ENCODE measurements at regions not wholly inside any gene's neighbourhood (a gene's known extent, or its start where the extent isn't known, plus 50 kb on each side); places are given as distances from the start of the nearest gene placed in this dataset.

DNA sequence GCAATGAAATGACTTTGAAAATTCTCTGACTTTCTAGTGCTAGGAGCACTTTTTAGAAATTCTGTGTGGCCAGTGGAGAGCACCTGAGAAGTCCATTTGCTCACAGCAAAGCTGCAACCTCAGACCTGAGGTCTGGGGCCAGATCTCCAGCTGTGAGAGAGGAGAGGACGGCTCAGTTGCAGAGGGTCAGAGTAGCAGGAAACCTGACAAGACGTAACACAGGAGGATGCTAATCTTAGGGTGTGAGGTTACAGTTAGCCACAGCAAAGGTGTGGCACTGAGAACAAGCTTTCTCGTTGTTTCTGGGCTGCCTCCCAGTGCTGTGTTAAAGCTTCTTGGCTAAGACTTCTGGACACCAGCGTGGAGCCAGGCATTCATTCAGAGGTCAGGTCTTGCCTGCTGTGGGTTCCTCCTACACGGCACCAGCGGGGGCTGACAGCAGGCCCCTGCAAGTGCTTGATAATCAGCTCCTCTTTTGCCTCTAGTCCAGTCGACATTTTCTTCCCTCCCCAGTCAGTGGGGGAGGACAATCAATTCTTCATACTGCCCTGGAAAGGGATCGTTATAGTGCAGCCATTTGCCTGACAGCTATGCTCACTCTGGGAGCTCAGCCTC, 435.4 kb upstream of the DPP6 start:
- TF ChIP-seq RAD21 (IDR thresholded peaks at IDR 0.05; ENCODE audit: low read length) (no peak), CHD1 (IDR thresholded peaks at IDR 0.05; ENCODE audit: low read depth, low read length) (no peak), POLR2A (IDR thresholded peaks at IDR 0.05; ENCODE audit: low read depth, low read length) (no peak), MXI1 (IDR thresholded peaks at IDR 0.05; ENCODE audit: borderline replicate concordance, low read depth, low read length) (no peak), FOS (IDR thresholded peaks at IDR 0.05; ENCODE audit: low read depth, low read length) (no peak), SMC3 (IDR thresholded peaks at IDR 0.05; ENCODE audit: low read depth, low read length) (no peak), RFX5 (IDR thresholded peaks at IDR 0.05; ENCODE audit: low read depth, low read length) (no peak)
- TF ChIP-seq, protein P1, sequence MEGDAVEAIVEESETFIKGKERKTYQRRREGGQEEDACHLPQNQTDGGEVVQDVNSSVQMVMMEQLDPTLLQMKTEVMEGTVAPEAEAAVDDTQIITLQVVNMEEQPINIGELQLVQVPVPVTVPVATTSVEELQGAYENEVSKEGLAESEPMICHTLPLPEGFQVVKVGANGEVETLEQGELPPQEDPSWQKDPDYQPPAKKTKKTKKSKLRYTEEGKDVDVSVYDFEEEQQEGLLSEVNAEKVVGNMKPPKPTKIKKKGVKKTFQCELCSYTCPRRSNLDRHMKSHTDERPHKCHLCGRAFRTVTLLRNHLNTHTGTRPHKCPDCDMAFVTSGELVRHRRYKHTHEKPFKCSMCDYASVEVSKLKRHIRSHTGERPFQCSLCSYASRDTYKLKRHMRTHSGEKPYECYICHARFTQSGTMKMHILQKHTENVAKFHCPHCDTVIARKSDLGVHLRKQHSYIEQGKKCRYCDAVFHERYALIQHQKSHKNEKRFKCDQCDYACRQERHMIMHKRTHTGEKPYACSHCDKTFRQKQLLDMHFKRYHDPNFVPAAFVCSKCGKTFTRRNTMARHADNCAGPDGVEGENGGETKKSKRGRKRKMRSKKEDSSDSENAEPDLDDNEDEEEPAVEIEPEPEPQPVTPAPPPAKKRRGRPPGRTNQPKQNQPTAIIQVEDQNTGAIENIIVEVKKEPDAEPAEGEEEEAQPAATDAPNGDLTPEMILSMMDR (conservative IDR thresholded peaks at IDR 0.05; ENCODE audit: low read depth, low read length) = no peak
